ENCODE measurements at regions not wholly inside any gene's neighbourhood (a gene's known extent, or its start where the extent isn't known, plus 50 kb on each side); places are given as distances from the start of the nearest gene placed in this dataset.

DNA sequence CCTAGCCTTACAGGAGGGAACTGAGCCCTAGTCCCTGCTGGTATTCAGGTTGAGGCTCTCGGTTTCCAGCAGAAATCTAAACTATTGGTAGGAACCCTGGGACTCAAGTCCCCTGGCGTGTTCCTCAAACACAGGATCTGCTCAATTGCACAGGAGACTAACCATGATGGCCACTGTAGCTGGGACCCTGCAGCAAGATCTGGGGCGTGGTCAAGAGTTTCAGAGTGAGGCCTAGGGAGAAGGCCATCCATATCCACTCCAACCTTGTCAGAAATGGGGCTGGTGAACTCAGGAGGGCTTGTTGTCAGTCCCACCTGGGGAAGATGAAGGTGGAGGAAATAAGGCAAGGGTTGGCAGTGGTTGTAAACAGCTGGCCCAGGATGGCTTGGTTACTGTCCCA, 49.9 kb upstream of the PAX6 start:
- TF ChIP-seq, protein P1, sequence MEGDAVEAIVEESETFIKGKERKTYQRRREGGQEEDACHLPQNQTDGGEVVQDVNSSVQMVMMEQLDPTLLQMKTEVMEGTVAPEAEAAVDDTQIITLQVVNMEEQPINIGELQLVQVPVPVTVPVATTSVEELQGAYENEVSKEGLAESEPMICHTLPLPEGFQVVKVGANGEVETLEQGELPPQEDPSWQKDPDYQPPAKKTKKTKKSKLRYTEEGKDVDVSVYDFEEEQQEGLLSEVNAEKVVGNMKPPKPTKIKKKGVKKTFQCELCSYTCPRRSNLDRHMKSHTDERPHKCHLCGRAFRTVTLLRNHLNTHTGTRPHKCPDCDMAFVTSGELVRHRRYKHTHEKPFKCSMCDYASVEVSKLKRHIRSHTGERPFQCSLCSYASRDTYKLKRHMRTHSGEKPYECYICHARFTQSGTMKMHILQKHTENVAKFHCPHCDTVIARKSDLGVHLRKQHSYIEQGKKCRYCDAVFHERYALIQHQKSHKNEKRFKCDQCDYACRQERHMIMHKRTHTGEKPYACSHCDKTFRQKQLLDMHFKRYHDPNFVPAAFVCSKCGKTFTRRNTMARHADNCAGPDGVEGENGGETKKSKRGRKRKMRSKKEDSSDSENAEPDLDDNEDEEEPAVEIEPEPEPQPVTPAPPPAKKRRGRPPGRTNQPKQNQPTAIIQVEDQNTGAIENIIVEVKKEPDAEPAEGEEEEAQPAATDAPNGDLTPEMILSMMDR (IDR thresholded peaks at IDR 0.05), result no peak
- no peak for TF ChIP-seq POLR2A (IDR thresholded peaks at IDR 0.05)

Measured in Peyer's patch (tissue), 4 donors.